IPS-20b (cell line): ENCODE measurements at regions not wholly inside any gene's neighbourhood (a gene's known extent, or its start where the extent isn't known, plus 50 kb on each side); places are given as distances from the start of the nearest gene placed in this dataset.

Experiments
- H3K27ac ChIP-seq: one replicate; pipeline ENCODE4 v1.5.1; 2013; ENCODE audit warnings: low read length
- H3K27me3 ChIP-seq: 2 replicates; pipeline ENCODE4 v1.6.1; 2013; ENCODE audit warnings: mild to moderate bottlenecking, low read length, inconsistent platforms; ENCODE audit not compliant: insufficient read depth
- H3K36me3 ChIP-seq: 2 replicates; pipeline ENCODE4 v1.6.1; 2013; ENCODE audit warnings: low read depth, mild to moderate bottlenecking, inconsistent platforms, low read length, moderate library complexity; ENCODE audit not compliant: insufficient read depth
- H3K4me1 ChIP-seq: 2 replicates; pipeline ENCODE4 v1.6.1; 2013; ENCODE audit warnings: mild to moderate bottlenecking, control low read depth, inconsistent platforms, low read length, moderate library complexity; ENCODE audit not compliant: insufficient read depth
- H3K4me3 ChIP-seq: 2 replicates; pipeline ENCODE4 v1.5.1; 2013; ENCODE audit warnings: mild to moderate bottlenecking, low read length, inconsistent platforms
- H3K9ac ChIP-seq: 2 replicates; pipeline ENCODE4 v1.6.1; 2013; ENCODE audit warnings: low read depth, mild to moderate bottlenecking, inconsistent platforms, low read length, moderate library complexity
- H3K9me3 ChIP-seq: 2 replicates; pipeline ENCODE4 v1.6.1; 2013; ENCODE audit warnings: mild to moderate bottlenecking, low read depth, low read length, inconsistent platforms; ENCODE audit not compliant: insufficient read depth

- no peak overlapping the region for H3K4me3 ChIP-seq
- H3K9me3 ChIP-seq: peaks cover 8% of the 10 kb centered on the region; the same call in 1 of the 2 replicates
- H3K9ac ChIP-seq: no peak overlapping the region
- H3K36me3 ChIP-seq: no peaks in the 10 kb centered on the region
- H3K4me1 ChIP-seq: no peaks in the 10 kb centered on the region
- no peaks in the 10 kb centered on the region for H3K27me3 ChIP-seq
- H3K27ac ChIP-seq: no peak overlapping the region
Observed at GRCh38 chr5:12358371-12359090, 454.3 kb upstream of the CTNND2 start.

GRCh38 chr5:12357626-12358025, 453.4 kb upstream of the CTNND2 start:
- Histone ChIP-seq H3K4me1 (no peaks in the 10 kb centered on the region), H3K27ac (no peak overlapping the region), H3K9ac (no peak overlapping the region), H3K27me3 (no peaks in the 10 kb centered on the region), H3K36me3 (no peaks in the 10 kb centered on the region), H3K4me3 (no peak overlapping the region), H3K9me3 (peaks cover 8% of the 10 kb centered on the region; the same call in 1 of the 2 replicates)

GRCh38 chr5:12354686-12355085, 450.4 kb upstream of the CTNND2 start:
- H3K4me3 ChIP-seq: no peak overlapping the region
- H3K9ac ChIP-seq: no peak overlapping the region
- no peaks in the 10 kb centered on the region for H3K36me3 ChIP-seq
- H3K27ac ChIP-seq: no peak overlapping the region
- H3K27me3 ChIP-seq: no peaks in the 10 kb centered on the region
- no peaks in the 10 kb centered on the region for H3K4me1 ChIP-seq
- no peaks in the 10 kb centered on the region for H3K9me3 ChIP-seq

- Histone ChIP-seq H3K9me3 (peaks cover 16% of the 10 kb centered on the region), H3K9ac (no peak overlapping the region), H3K27me3 (no peaks in the 10 kb centered on the region), H3K4me3 (no peak overlapping the region), H3K27ac (no peak overlapping the region), H3K36me3 (no peaks in the 10 kb centered on the region), H3K4me1 (peaks cover 2% of the 10 kb centered on the region; the same call in 1 of the 2 replicates)
Observed at GRCh38 chr5:12343558-12343957, 439.3 kb upstream of the CTNND2 start.

- peak overlapping the region; percentile 7 for H3K27ac ChIP-seq
- peak overlapping the region; percentile 27; the same call in 1 of the 2 replicates for H3K9ac ChIP-seq
- no peak overlapping the region for H3K4me3 ChIP-seq
- H3K9me3 ChIP-seq: no peaks in the 10 kb centered on the region
- no peaks in the 10 kb centered on the region for H3K36me3 ChIP-seq
- H3K27me3 ChIP-seq: no peaks in the 10 kb centered on the region
- H3K4me1 ChIP-seq: peaks cover 31% of the 10 kb centered on the region
Observed at GRCh38 chr5:12335938-12336337, 431.7 kb upstream of the CTNND2 start.

- Histone ChIP-seq H3K27ac (peak overlapping the region; percentile 94), H3K4me1 (peaks cover 38% of the 10 kb centered on the region; the same call in 1 of the 2 replicates)
Observed at GRCh38 chr5:12332480-12332879, 428.2 kb upstream of the CTNND2 start.

GRCh38 chr5:12330993-12331588, 426.8 kb upstream of the CTNND2 start:
- Histone ChIP-seq H3K4me3 (peak overlapping the region; percentile 25; the same call in 1 of the 2 replicates), H3K9ac (peak overlapping the region; percentile 68; the same call in 1 of the 2 replicates), H3K4me1 (peaks cover 30% of the 10 kb centered on the region; the same call in 1 of the 2 replicates), H3K36me3 (no peaks in the 10 kb centered on the region), H3K27me3 (no peaks in the 10 kb centered on the region), H3K27ac (peak overlapping the region; percentile 94), H3K9me3 (peaks cover 21% of the 10 kb centered on the region; the same call in 1 of the 2 replicates)

More at GRCh38 chr5:12332480-12332879, 428.2 kb upstream of the CTNND2 start:
- Histone ChIP-seq H3K9me3 (peaks cover 11% of the 10 kb centered on the region; the same call in 1 of the 2 replicates), H3K4me3 (no peak overlapping the region), H3K27me3 (no peaks in the 10 kb centered on the region), H3K36me3 (no peaks in the 10 kb centered on the region), H3K9ac (no peak overlapping the region; the same call in 1 of the 2 replicates)

GRCh38 chr5:12330381-12330780, 426.1 kb upstream of the CTNND2 start:
- H3K9ac ChIP-seq: peak overlapping the region; percentile 36; the same call in 1 of the 2 replicates
- H3K9me3 ChIP-seq: peaks cover 21% of the 10 kb centered on the region; the same call in 1 of the 2 replicates
- H3K27me3 ChIP-seq: no peaks in the 10 kb centered on the region
- peaks cover 24% of the 10 kb centered on the region; the same call in 1 of the 2 replicates for H3K4me1 ChIP-seq
- H3K27ac ChIP-seq: peak overlapping the region; percentile 7
- H3K36me3 ChIP-seq: no peaks in the 10 kb centered on the region
- H3K4me3 ChIP-seq: peak overlapping the region; percentile 25; the same call in 1 of the 2 replicates

GRCh38 chr5:12323637-12324229, 419.5 kb upstream of the CTNND2 start:
- H3K36me3 ChIP-seq: no peaks in the 10 kb centered on the region
- peaks cover 21% of the 10 kb centered on the region; the same call in 1 of the 2 replicates for H3K9me3 ChIP-seq
- peak overlapping the region; percentile 83 for H3K27ac ChIP-seq
- H3K4me3 ChIP-seq: peak overlapping the region; percentile 51; the same call in 1 of the 2 replicates
- peaks cover 30% of the 10 kb centered on the region; the same call in 1 of the 2 replicates for H3K4me1 ChIP-seq
- H3K27me3 ChIP-seq: no peaks in the 10 kb centered on the region
- peak overlapping the region; percentile 82 for H3K9ac ChIP-seq

- Histone ChIP-seq H3K27ac (peak overlapping the region; percentile 75), H3K36me3 (no peaks in the 10 kb centered on the region), H3K4me3 (peak overlapping the region; percentile 4; the same call in 1 of the 2 replicates), H3K27me3 (no peaks in the 10 kb centered on the region), H3K9me3 (peaks cover 5% of the 10 kb centered on the region; the same call in 1 of the 2 replicates), H3K9ac (no peak overlapping the region), H3K4me1 (peaks cover 30% of the 10 kb centered on the region; the same call in 1 of the 2 replicates)
Observed at GRCh38 chr5:12322042-12322441, 417.8 kb upstream of the CTNND2 start.

- no peak overlapping the region for H3K27ac ChIP-seq
- no peaks in the 10 kb centered on the region for H3K9me3 ChIP-seq
- H3K4me1 ChIP-seq: peaks cover 30% of the 10 kb centered on the region; the same call in 1 of the 2 replicates
- no peaks in the 10 kb centered on the region for H3K36me3 ChIP-seq
- no peak overlapping the region for H3K4me3 ChIP-seq
- no peak overlapping the region for H3K9ac ChIP-seq
- H3K27me3 ChIP-seq: no peaks in the 10 kb centered on the region
Observed at GRCh38 chr5:12320331-12320730, 416.1 kb upstream of the CTNND2 start.
